ENCODE measurements at regions not wholly inside any gene's neighbourhood (a gene's known extent, or its start where the extent isn't known, plus 50 kb on each side); places are given as distances from the start of the nearest gene placed in this dataset.

GRCh38 chr13:81927347-81927746 is 1586.4 kb upstream of the SPRY2 start:
- no peak overlapping the region for H3K4me2 ChIP-seq (ENCODE audit: low read length)
- H2AFZ ChIP-seq (ENCODE audit: low read length), result no peak overlapping the region
- H3K9me2 ChIP-seq (replicated peaks; ENCODE audit: low read length), result no peaks in the 10 kb centered on the region
- H3K27ac ChIP-seq (ENCODE audit: low read length), result no peak overlapping the region
- intact Hi-C loops (cut with micrococcal nuclease), result no loop called here
- ChIA-PET POLR2A (ENCODE audit: unreplicated experiment) (no interaction called here), CTCF (no interaction called here)
- ATAC-seq (peak; percentile 64), DNase-seq (peak; percentile 23)
- no peaks in the 10 kb centered on the region for H3K9me3 ChIP-seq (ENCODE audit: low read length)
- TF ChIP-seq CTCF (conservative IDR thresholded peaks at IDR 0.05; ENCODE audit: low read depth, low read length) (peak; percentile 42), EZH2phosphoT487 (IDR thresholded peaks at IDR 0.05; ENCODE audit: borderline replicate concordance, low read length) (no peak)
- H3K4me1 ChIP-seq (ENCODE audit: insufficient read depth, low read length), result no peaks in the 10 kb centered on the region
- no peak overlapping the region for H3K9ac ChIP-seq (ENCODE audit: low read length)
- H3K36me3 ChIP-seq (ENCODE audit: low read depth, low read length), result no peaks in the 10 kb centered on the region
- H4K20me1 ChIP-seq (ENCODE audit: low read length), result no peaks in the 10 kb centered on the region
- no TSS peak for BruUV-seq (replicated peaks)
- no peaks in the 10 kb centered on the region for H3F3A ChIP-seq (ENCODE audit: low read length, unreplicated experiment)
- no peaks in the 10 kb centered on the region for H3K27me3 ChIP-seq (ENCODE audit: low read length)
- H3K4me3 ChIP-seq (ENCODE audit: low read length), result no peak overlapping the region
- no peaks in the 10 kb centered on the region for H3K79me2 ChIP-seq (ENCODE audit: low read length)

- Histone ChIP-seq H3F3A (ENCODE audit: low read length, unreplicated experiment) (no peaks in the 10 kb centered on the region), H3K4me3 (ENCODE audit: low read length) (no peak overlapping the region), H3K79me2 (ENCODE audit: low read length) (no peaks in the 10 kb centered on the region), H2AFZ (ENCODE audit: low read length) (no peak overlapping the region), H4K20me1 (ENCODE audit: low read length) (no peaks in the 10 kb centered on the region), H3K27me3 (ENCODE audit: low read length) (no peaks in the 10 kb centered on the region), H3K4me1 (ENCODE audit: insufficient read depth, low read length) (no peaks in the 10 kb centered on the region), H3K27ac (ENCODE audit: low read length) (no peak overlapping the region), H3K9me3 (ENCODE audit: low read length) (no peaks in the 10 kb centered on the region), H3K4me2 (ENCODE audit: low read length) (no peak overlapping the region), H3K9me2 (replicated peaks; ENCODE audit: low read length) (no peaks in the 10 kb centered on the region), H3K9ac (ENCODE audit: low read length) (no peak overlapping the region), H3K36me3 (ENCODE audit: low read depth, low read length) (no peaks in the 10 kb centered on the region)
- ChIA-PET CTCF (no interaction called here), POLR2A (ENCODE audit: unreplicated experiment) (no interaction called here)
- intact Hi-C loops (cut with micrococcal nuclease), result no loop called here
- DNase-seq (peak; percentile 4), ATAC-seq (no peak)
- TF ChIP-seq EZH2 (IDR thresholded peaks at IDR 0.05; ENCODE audit: low read length, unreplicated experiment) (no peak), EZH2phosphoT487 (IDR thresholded peaks at IDR 0.05; ENCODE audit: borderline replicate concordance, low read length) (no peak), CTCF (conservative IDR thresholded peaks at IDR 0.05; ENCODE audit: low read depth, low read length) (no peak)
- no TSS peak for BruUV-seq (replicated peaks)
Measured at GRCh38 chr13:81917810-81918209, 1576.9 kb upstream of the SPRY2 start.

DNA sequence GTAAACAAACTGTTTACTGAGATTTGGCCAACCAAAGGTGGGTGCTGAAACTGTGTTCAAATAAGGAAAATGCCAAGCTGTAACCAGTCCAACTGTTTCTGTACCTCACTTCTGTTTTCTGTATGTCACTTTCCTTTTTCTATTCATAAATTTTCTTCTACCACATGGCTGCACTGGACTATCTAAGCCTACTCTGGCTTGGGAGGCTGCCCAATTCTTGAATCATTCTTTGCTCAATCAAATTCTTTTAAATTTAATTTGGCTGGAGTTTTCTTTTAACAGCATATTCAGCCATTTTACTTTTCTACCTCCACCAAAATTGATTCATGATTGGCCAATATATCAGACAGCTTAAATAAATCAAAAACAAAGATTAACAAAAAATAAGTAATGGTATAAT is 1575.5 kb upstream of the SPRY2 start:
- DNase-seq (peak; percentile 9), ATAC-seq (no peak; the same call in 1 of the 2 replicates)
- Histone ChIP-seq H3K36me3 (ENCODE audit: low read depth, low read length) (no peaks in the 10 kb centered on the region), H3K4me2 (ENCODE audit: low read length) (no peak overlapping the region), H3K9me2 (replicated peaks; ENCODE audit: low read length) (no peaks in the 10 kb centered on the region), H3K79me2 (ENCODE audit: low read length) (no peaks in the 10 kb centered on the region), H3K4me3 (ENCODE audit: low read length) (no peak overlapping the region), H2AFZ (ENCODE audit: low read length) (no peak overlapping the region), H3K27me3 (ENCODE audit: low read length) (no peaks in the 10 kb centered on the region), H3F3A (ENCODE audit: low read length, unreplicated experiment) (no peaks in the 10 kb centered on the region), H3K27ac (ENCODE audit: low read length) (no peak overlapping the region), H3K4me1 (ENCODE audit: insufficient read depth, low read length) (no peaks in the 10 kb centered on the region), H4K20me1 (ENCODE audit: low read length) (no peaks in the 10 kb centered on the region), H3K9me3 (ENCODE audit: low read length) (no peaks in the 10 kb centered on the region), H3K9ac (ENCODE audit: low read length) (no peak overlapping the region)
- TF ChIP-seq CTCF (conservative IDR thresholded peaks at IDR 0.05; ENCODE audit: low read depth, low read length) (no peak), EZH2 (IDR thresholded peaks at IDR 0.05; ENCODE audit: low read length, unreplicated experiment) (no peak), EZH2phosphoT487 (IDR thresholded peaks at IDR 0.05; ENCODE audit: borderline replicate concordance, low read length) (no peak)
- CTCF ChIA-PET, result no interaction called here
- intact Hi-C loops (cut with micrococcal nuclease), result no loop called here
- POLR2A ChIA-PET (ENCODE audit: unreplicated experiment), result no interaction called here
- no TSS peak for BruUV-seq (replicated peaks)
